HG03095 (cell line): ENCODE measurements at regions not wholly inside any gene's neighbourhood (a gene's known extent, or its start where the extent isn't known, plus 50 kb on each side); places are given as distances from the start of the nearest gene placed in this dataset.

ENCODE experiments used
- ATAC-seq: cut with Tn5 transposase; IDR thresholded peaks from one replicate; pipeline ENCODE4 v1.9.1; 2021; ENCODE audit warnings: moderate library complexity; ENCODE audit not compliant: unreplicated experiment

DNA sequence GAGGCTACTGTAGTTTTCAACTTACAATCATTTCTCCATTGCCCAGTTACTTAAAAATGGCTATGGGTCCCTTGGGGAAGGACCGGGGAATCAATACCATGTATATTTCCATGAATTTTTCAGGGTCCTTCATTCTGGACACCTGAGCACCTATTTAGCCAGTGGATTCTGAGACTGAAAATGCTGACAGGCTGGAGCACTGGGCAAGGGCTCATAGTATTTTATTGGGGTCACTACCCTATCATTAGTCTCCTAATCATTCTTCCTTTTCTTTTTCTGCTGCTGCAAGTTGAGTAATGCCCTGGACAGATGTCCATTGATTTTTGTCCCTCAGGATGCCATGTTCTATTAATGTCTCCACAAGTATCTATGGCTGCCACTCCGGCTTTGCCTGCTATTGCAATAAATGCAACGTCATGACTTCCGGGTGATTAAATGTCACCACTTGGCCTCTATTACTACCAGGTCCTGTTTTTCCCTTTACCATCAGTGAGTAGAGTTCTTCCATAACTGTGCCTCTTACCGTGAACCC is 279.3 kb upstream of the FBXL7 start:
- no peak for ATAC-seq

DNA sequence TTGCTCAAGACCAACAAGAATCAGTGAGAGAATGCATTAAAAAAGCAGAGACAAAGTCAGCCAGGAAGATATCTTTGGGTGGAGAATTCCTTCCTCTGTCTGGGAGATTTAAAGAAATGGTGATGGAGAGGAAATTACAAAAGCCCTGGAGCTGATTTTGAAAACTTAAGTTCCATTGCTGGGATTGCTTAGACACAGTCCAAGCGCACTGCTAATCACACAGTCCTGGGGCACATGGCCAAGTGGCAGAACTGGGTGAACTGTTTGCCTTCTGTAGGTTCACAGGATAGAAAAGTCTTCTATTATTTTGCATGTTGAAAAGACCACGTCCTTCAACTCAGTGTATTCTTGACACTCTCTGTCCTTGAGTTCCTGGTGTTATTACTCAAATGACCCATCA is 284.9 kb upstream of the FBXL7 start:
- ATAC-seq, result no peak

DNA sequence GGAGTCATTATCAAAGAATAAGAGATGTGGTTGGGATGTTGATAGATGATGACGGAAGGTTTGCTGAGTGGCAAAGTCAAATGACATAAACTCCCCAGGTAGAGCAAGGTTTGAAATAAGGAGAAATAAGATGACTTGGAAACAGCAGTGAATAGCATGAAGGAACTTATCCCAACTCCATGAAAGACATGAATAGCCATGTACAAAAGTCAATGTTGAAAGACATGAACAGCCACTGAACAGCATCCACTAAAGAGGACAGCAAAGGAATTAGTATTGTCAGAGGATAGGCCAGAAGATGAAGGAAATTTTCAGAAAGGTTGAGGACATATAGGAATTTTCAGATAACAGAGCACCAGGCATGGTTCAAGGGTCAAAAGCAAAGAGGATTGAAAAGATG is 286.0 kb upstream of the FBXL7 start:
- ATAC-seq, result no peak

DNA sequence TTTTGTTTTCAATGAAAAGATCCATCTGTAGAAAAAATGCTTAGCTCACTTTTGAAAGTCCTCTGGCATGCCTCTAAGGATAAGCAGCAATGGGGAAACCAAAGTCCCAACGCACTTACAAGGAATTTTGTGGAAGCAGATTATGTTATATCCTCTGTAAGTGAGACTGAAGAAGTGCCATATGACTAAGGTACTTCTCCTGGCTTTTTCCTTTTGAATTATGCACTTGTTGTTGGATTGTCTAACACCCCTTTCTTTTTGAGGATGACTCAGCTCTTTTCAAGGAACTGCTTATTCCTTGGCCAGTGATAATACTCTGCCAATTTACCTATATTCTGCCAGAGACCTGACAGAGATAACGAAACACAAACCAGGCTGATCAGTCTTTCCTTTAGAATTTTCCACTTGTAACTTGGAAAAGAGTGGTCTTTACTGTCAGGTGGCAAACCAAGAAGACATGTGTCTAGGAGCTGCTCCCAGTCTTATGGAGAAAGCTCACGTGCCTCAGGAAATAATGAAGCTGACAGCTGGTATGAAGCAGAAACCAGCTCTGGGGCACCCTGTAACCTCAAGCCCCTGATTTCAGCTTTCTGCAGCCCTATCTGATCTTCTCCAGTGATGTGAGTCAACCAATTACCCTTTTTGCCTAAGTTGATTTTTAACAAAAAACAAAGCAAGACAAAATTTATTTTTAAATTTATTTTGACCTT is 290.8 kb upstream of the FBXL7 start:
- ATAC-seq, result no peak

DNA sequence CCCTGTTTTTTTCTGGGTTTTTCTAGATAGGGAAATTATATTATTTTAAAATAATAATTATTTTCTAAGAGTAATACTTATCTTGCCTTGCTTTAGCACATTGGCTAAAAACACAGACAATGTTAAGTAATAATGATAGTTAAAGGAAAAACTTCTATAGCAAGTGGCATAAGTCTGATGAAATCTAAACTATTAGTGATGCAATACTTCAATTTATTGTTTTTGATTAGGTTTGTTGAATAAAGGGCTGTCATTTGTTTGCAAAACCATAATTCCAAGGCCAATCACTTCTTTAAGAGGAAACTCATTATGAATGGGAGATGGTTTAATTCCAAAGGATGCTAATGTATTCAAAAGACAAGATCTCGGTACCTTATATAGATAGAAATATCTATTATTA is 293.8 kb upstream of the FBXL7 start:
- no peak for ATAC-seq

DNA sequence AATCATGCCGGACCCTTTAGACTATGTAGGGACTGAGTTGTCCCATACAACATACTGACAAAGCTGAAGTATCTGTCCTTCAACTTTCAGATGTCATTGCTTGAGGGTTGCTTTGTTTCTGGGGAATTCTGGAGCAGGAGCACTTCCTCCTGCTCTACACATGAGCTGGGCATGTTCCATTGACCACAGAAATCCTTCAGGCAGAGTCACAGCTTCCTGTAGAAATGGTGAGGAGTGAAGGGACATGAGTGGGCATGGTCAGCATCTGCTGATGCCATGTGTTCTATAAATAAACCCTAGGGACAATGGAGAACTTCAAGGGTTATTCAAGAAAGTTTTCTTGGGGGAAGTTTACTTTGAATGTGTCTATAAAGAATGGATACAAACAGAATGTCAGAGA is 296.6 kb upstream of the FBXL7 start:
- ATAC-seq, result no peak

DNA sequence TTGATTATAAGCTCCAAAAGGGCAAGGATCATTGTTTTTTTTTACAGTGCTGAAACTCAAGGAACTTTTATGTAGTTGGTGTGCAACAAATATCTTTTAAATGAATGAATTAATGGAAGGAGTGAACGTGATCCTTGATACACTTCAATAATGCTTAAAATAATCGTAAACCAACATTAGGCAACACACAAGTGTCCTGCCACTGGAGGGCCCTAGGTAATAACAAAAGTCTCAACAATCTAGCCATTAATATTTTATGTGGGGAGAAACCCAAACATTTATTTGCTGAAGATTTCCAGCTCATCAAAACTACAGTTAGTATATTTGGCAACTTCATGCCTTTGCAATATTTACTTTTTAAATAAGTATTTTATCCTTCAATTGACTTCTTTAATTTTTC is 309.0 kb upstream of the FBXL7 start:
- ATAC-seq, result no peak

DNA sequence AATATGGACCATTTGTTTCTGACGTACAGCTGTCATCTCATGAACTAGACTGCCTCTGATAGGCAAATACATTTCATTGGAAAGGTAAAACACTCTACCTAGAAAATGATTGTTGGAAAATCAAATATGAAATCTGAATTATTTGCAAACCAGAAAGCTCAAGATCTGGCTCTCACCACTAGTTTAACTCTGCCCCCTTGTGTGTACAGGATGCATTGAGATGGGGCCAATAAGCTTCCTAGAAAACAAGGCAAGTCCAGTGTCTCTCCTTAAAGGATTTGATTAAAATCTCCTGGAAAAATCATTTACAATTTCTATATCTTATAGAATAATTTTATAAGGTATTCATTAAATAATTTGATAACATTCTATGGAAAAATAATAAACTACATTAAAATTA is 311.9 kb upstream of the ANKH start:
- ATAC-seq, result no peak

DNA sequence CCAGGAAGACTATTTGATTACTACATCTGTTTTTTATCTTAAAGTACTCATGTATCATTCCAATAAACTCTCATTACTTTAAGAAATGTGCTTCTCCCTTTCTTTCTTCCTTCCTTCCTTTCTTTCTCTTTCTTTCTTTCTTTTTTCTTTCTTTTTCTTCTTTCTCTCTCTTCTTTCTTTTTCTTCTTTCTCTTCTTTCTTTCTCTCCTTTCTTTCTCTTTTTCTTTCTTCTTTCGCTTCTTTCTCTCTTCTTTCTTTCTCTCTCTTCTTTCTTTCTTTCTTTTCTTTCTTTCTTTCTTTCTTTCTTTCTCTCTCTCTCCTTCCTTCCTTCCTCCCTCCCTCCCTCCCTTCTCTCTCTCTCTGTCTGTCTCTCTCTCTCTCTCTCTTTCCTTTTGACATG is 298.6 kb upstream of the ANKH start:
- ATAC-seq, result no peak

DNA sequence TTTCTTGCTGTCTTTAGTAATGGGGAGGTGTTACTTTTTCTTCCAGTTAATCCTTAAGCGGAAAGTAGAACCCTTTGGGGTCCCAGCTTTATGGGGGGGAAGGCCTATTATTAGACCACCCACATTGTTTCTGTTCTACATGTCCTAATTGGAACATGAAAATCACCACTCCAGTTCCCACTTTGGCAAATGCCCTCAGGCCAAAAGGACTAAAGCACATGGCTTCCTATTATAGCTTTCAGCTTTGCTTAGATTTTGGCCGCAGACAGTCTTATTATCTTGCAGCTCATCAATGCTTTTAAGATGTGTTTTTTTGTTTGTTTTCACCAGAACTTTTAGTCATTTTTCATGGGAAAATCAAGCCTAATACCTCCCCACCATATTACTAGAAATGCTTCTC is 296.8 kb upstream of the ANKH start:
- no peak for ATAC-seq

DNA sequence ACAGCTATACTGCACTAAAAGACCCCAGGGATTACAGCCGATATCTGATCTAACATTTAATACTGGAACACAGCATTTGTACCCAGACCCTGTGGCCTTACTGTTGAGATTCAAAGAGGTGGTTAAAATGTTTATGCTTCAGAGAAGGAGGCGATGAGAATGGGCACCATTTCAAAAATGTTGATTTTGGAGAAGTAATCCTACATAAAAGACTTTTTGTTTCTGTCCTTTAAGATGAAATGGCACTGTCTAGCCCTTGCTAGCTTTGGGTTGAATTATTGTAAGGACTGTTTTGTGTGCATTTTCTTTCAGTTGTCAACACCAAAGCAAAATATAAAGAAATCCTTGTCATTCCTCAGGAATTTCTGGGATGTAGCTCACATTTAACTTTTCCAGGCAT is 288.5 kb upstream of the ANKH start:
- no peak for ATAC-seq

DNA sequence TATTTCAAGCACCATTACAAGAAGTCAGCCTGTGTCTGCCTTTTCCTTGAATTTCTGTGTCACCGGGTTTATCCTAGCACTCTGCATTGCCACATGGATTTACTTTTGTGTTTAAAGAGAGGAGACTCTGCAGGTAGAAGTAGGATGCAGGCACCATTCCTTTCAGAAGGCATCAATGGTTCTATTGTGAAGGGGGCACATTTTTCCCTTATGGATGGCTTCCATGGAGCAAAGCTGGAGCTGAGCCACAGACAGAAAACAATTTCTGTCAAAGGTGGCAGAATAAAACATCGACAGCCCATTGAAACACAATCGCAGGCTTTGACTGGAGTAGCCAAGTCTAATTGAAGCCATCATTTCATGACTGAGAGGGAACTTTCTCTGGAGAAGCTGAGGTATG is 288.0 kb upstream of the ANKH start:
- no peak for ATAC-seq

DNA sequence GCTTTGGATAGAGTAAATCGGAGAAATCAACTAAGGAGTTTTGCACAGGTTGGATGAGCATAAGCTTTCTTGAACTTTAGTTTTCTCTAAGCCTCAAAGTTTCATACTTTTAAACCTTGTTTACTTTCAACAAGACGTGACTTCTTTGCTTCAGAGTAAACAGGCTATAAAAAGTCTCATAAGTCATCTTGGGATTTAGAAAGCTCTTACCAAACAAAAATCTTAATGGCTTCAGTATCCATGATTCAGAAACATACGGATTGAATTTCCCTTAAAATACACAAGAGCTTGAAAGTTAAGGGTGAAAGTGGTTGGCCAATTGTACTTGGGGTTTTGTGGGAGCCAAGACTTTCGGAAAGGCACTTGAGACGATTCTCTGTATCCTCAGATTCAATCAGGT is 270.9 kb upstream of the ANKH start:
- ATAC-seq, result no peak

DNA sequence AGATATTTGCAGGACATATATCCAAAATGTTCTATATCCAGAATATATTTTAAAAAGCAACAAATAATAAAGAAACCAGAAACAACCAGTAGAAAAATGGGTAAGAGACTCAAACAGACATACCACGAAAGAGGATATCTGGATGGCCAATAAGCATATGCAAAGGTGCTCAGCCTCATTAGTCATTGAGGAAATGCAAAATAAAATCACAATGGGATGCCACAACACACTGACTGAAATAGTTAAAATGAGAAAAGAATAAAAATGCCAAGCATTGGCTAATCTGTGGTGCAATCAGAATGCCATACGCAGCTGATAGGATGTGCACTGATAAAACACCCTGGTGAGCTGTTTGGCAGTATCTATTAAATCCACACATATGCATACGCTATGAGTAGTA is 265.8 kb upstream of the ANKH start:
- ATAC-seq, result no peak

DNA sequence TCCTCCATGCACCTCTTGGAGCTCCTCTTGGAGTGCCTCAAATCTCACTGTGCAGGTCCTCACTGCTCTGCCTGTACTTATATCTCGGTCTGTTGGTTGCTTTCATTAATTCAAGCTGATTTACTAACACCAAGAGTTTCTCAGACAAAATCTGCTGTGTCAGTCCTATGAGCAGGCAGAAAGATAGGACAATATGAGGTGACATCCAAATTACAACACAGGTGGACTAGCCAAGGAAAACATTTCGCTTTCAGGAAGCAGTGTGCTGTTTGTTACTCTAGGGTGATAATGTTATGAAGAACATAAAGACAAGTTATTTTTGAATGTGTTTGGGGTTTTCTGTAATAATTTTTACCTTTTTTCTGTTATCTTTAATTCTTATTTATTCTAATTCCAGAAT is 264.1 kb upstream of the ANKH start:
- ATAC-seq, result no peak

DNA sequence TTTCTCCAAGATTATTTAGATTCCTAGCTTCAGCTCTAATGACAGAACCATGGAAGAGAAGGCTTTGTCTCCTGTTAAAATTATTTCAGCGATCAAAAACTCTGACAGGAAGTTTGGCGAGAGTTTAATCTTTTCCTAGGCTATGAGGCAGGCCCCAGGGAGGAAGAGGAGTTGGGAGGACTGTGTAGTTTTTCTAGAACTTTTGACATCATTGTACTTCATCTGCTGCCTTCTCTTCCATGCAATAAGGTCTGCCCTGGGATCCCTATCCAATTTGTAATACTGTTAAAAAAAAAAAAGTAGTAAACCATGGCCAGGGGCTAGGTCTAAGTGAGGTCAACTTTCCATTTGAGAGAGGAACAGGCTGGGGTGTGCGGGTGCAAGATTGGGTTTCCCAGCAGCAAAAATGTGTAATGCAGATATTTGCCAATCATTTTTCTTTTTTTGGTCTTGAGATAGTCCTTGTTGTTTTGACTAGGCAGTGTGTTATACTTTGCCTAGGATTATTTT is 261.9 kb upstream of the ANKH start:
- no peak for ATAC-seq

DNA sequence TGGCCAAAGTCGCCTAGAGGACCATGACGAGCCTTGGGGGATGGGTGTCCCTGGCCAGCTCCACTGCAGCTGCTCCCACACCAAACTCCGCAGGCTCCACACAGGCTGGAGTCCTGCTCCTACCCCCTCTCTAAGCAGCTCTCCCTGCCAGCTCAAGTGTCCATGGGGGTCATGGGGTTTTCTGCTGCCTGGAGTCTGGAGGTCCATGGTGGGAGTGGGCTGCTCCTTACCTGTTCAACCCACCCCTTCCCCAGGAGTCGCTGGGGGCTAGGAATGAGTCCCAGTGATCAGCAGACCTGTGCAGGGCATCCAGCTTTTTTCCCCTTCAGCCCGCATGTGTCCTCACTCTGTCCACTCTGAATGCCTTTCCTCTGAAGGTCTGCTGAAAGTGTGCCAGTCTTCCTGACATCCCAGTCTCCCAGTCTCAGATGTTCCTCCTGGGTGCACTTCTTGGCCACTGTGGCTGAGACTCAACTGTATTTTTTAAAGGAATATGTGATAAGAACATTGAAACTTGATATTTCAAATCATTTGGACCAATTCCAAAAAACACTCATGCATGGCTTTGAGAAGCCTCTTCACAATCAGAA is 261.3 kb upstream of the ANKH start:
- no peak for ATAC-seq

DNA sequence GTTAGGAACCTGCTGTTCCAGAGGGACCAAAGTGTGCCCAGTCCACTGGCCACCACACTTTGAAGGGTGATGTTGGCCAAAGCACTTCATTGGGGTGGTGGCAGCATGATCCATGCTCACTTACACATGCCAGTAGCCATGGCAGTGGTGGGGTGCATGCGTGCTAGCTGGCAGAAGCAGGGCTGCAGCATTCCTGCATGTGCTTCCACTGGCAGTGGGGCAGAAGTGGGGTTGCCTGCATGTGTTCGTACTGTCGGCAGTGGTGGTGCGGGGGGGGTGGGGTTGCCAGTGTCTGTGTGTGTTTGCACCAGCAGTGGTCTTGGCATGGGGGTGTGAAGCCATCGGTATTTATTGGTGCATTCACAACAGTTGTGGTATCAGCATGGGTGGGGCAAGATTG is 260.3 kb upstream of the ANKH start:
- no peak for ATAC-seq

DNA sequence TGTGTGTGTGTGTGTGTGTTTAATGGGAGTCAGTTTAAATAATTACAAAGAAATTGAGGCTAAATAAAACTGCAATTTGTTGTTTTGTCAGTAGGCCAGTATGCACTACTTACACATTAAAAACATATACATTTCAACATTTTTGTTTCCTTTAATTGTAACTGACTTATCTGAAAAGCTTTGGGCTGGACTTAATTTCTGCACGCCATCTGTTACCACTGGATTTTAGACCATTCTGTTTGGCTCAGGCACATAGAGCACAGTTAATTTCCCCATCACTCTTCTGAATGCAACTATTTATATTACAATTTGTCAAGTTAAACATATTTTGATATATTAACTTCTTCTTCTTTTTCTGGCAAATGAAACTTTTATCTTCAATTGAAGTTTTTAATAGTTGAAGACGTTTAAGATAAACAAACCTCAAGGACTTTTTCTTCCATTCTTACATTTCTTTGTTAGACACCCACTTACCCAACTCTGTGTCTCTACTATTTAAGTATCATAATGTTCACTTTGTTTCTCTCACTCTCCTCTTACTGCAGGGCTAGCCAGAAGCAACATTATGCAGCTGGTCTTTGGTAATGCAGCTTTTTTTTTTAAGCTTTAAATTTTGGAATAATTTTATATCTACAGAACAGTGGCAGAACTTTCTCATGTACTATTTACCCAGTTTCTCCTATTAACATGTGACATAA is 253.4 kb upstream of the ANKH start:
- ATAC-seq, result no peak

DNA sequence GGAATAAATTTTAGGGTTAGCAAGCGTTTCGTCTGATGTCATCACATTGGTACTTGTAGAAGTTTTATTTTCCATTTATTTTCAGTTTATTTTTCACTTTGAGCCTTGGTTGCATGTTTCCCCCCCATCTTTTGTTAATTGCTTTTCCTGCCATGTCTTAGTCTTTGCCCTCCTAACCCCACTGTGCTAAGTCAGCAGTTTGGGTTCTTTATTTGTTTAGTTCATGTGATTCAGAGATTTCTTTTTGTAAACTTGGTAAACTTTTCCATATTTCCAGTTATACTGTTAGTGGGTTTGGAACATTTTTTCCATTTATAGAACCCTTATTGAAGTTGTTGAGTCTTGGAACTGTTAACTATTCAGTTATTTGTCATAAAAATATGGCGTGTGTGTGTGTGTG is 252.9 kb upstream of the ANKH start:
- no peak for ATAC-seq

DNA sequence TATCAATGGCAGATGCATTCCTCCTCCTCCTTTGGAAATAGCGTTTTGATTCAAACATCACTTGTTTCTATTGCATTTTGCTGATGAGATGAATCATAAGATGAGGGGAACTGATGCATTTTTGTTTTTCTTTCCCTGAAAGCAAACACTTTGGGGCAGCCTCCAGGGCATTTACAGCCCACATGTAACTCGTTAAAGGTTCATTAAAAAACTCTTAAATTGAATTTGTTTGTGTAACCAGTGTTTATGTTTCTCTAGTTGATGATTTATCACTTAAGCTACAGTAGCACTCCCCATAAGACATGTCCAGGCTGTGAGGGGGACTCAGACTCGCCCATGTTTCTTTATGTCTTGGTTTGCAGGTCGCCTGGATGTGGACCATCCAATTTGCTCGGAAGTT is 246.1 kb upstream of the ANKH start:
- no peak for ATAC-seq

DNA sequence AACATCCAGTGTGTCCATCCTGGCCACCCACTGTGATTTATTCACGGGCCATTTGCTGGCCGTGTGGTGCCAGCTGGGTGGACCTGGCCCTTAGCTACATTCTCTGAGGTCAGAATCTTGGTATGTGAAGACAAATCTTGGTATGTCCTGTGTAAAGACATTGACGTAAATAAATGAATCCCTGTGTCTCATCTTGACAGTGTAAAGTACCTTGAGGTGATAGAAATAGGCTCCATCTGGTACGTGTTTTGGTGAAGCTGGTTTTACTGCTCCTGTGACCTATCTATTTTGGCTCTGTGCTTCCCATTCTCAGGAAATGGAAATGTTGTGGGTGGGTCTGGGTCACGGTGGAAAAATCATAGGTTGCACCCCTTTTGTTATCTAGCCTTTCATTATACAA is 245.4 kb upstream of the ANKH start:
- ATAC-seq, result no peak
